PC-3 (cell line): ENCODE measurements at regions not wholly inside any gene's neighbourhood (a gene's known extent, or its start where the extent isn't known, plus 50 kb on each side); places are given as distances from the start of the nearest gene placed in this dataset.

Experiments used
- ATAC-seq: fragments of 200-7000 bp; cut with Tn5 transposase; 2 replicates; pipeline ENCODE4 v1.9.1; 2020; ENCODE audit warnings: mild to moderate bottlenecking, moderate library complexity
- BruUV-seq: library from RNA; stranded (reverse); fragments of 400-500 nt; replicated peaks from 2 replicates; lab custom pipeline; 2021; lab: Mats Ljungman, UMichigan
- CTCF ChIA-PET: fragments of 300-600 bp; sonication (Branson Sonifier 250); formaldehyde crosslinking; loops from one replicate; lab custom pipeline; 2022; ENCODE audit warnings: antibody characterized with exemption; lab: Charles Lee
- POLR2A ChIA-PET: fragments of 300-600 bp; sonication (Branson Sonifier 250); formaldehyde crosslinking; loops from one replicate; lab custom pipeline; 2022; ENCODE audit warnings: antibody characterized with exemption; ENCODE audit not compliant: unreplicated experiment; lab: Charles Lee
- DNase-seq: peaks from one replicate; pipeline ENCODE4 v3.0.0-alpha.2; 2015
- H2AFZ ChIP-seq: fragments of 300-600 bp; sonication (generic); 2 replicates; pipeline ENCODE4 v1.6.0; 2016; ENCODE audit warnings: antibody characterized with exemption, low read length
- H3F3A ChIP-seq: fragments of 300-600 bp; sonication (generic); one replicate; pipeline ENCODE4 v1.6.0; 2017; ENCODE audit warnings: antibody characterized with exemption, low read length, control low read depth, mild to moderate bottlenecking; ENCODE audit not compliant: unreplicated experiment
- H3K27ac ChIP-seq: fragments of 300-600 bp; sonication (generic); 2 replicates; pipeline ENCODE4 v1.5.1; 2016; ENCODE audit warnings: mild to moderate bottlenecking, low read length
- H3K27me3 ChIP-seq: fragments of 300-600 bp; sonication (generic); 2 replicates; pipeline ENCODE4 v1.6.1; 2016; ENCODE audit warnings: low read length, mixed read lengths
- H3K36me3 ChIP-seq: fragments of 300-600 bp; sonication (generic); 2 replicates; pipeline ENCODE4 v1.6.1; 2016; ENCODE audit warnings: low read depth, mixed run types, low read length, mixed read lengths
- H3K4me1 ChIP-seq: fragments of 300-600 bp; sonication (generic); 2 replicates; pipeline ENCODE4 v1.5.1; 2016; ENCODE audit warnings: low read length; ENCODE audit not compliant: insufficient read depth
- H3K4me2 ChIP-seq: fragments of 300-600 bp; sonication (generic); 2 replicates; pipeline ENCODE4 v1.6.0; 2016; ENCODE audit warnings: low read length
- H3K4me3 ChIP-seq: fragments of 300-600 bp; sonication (generic); 2 replicates; pipeline ENCODE4 v1.5.1; 2016; ENCODE audit warnings: mild to moderate bottlenecking, low read length, mixed read lengths
- H3K79me2 ChIP-seq: fragments of 300-600 bp; sonication (generic); 2 replicates; pipeline ENCODE4 v1.6.1; 2017; ENCODE audit warnings: low read length, mixed read lengths
- H3K9ac ChIP-seq: fragments of 300-600 bp; sonication (generic); 2 replicates; pipeline ENCODE4 v1.6.0; 2016; ENCODE audit warnings: mild to moderate bottlenecking, low read length
- H3K9me2 ChIP-seq: fragments of 300-600 bp; sonication (generic); replicated peaks from 2 replicates; pipeline ENCODE4 v1.6.1; 2016; ENCODE audit warnings: mixed run types, low read length, mixed read lengths
- H3K9me3 ChIP-seq: fragments of 300-600 bp; sonication (generic); 2 replicates; pipeline ENCODE4 v1.6.1; 2016; ENCODE audit warnings: low read length, mixed read lengths
- H4K20me1 ChIP-seq: fragments of 300-600 bp; sonication (generic); 2 replicates; pipeline ENCODE4 v1.6.1; 2016; ENCODE audit warnings: low read length, mixed read lengths
- CTCF ChIP-seq: fragments of 300-600 bp; sonication (generic); conservative IDR thresholded peaks from 2 replicates; pipeline ENCODE4 v1.5.1; 2017; ENCODE audit warnings: antibody characterized with exemption, low read depth, mild to moderate bottlenecking, low read length
- EZH2 ChIP-seq: fragments of 300-600 bp; sonication (generic); IDR thresholded peaks from one replicate; pipeline ENCODE4 v1.6.1; 2017; ENCODE audit warnings: antibody characterized with exemption, mild to moderate bottlenecking, low read length; ENCODE audit not compliant: unreplicated experiment
- EZH2phosphoT487 ChIP-seq: fragments of 300-600 bp; sonication (generic); IDR thresholded peaks from 2 replicates; pipeline ENCODE4 v1.6.1; 2018; ENCODE audit warnings: mild to moderate bottlenecking, antibody characterized with exemption, low read length, borderline replicate concordance
- intact Hi-C: fragments of 100-400 bp; cut with micrococcal nuclease; formaldehyde crosslinking; loops from 2 replicates; pipeline ENCODE4 v1.9.0; 2023

GRCh38 chr12:130110914-130111313 is 51.4 kb upstream of the FZD10 start:
- Histone ChIP-seq H3F3A (no peaks in the 10 kb centered on the region), H3K9me2 (no peaks in the 10 kb centered on the region), H3K27ac (no peak overlapping the region), H3K4me2 (no peak overlapping the region), H3K27me3 (peaks cover 28% of the 10 kb centered on the region), H2AFZ (no peak overlapping the region), H3K36me3 (no peaks in the 10 kb centered on the region), H3K9me3 (0 out of 2 replicates have a peak, but pooled peaks cover 4% of the 10 kb centered on the region), H3K9ac (no peak overlapping the region), H3K4me3 (no peak overlapping the region), H3K4me1 (no peaks in the 10 kb centered on the region), H3K79me2 (no peaks in the 10 kb centered on the region), H4K20me1 (no peaks in the 10 kb centered on the region)
- POLR2A ChIA-PET: no interaction called here
- no peak for TF ChIP-seq EZH2phosphoT487
- no peak for TF ChIP-seq EZH2
- TF ChIP-seq CTCF: no peak
- DNase-seq (no peak), ATAC-seq (no peak)
- CTCF ChIA-PET: no interaction called here
- no TSS peak for BruUV-seq
- intact Hi-C loops: no loop called here

DNA sequence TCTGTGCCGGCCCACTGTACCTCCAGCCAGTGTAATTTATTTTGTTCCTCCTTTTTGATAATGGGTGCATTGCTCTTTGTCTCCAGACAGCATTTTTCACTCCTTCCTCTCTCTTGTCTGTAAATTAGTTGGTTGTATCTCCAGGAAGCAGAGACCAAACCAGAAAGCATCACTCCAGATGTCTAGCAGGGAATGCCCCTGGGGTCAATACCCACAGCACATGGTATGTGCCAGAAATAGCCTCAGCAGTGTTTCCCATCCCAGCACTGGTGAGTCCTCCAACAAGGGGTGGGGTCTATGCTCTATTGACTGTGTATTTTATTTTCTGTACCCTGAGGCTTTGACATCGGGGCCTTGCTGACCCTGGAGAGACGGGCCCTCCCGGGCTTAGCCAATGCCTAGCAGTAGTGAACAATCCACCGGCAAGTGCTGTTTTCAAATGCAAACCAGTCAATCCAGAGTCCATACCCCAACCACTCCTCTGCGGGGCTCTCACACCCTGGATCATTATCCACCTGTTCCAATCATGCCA is 50.2 kb upstream of the FZD10 start:
- H3K4me2 ChIP-seq: no peak overlapping the region
- no TSS peak for BruUV-seq
- TF ChIP-seq EZH2phosphoT487 (no peak), EZH2 (no peak)

More for the DNA sequence above, 50.2 kb upstream of the FZD10 start:
- peaks cover 20% of the 10 kb centered on the region for H3K27me3 ChIP-seq
- CTCF ChIA-PET: no interaction called here
- H3K4me3 ChIP-seq: no peak overlapping the region
- H3K9ac ChIP-seq: no peak overlapping the region
- POLR2A ChIA-PET: no interaction called here
- 0 out of 2 replicates have a peak, but pooled peaks cover 4% of the 10 kb centered on the region for H3K9me3 ChIP-seq
- no peak for DNase-seq
- H3K36me3 ChIP-seq: no peaks in the 10 kb centered on the region
- no peak overlapping the region for H3K27ac ChIP-seq
- intact Hi-C loops: no loop called here
- no peaks in the 10 kb centered on the region for H3K9me2 ChIP-seq
- no peaks in the 10 kb centered on the region for H3K79me2 ChIP-seq
- H3K4me1 ChIP-seq: no peaks in the 10 kb centered on the region
- no peaks in the 10 kb centered on the region for H3F3A ChIP-seq
- H4K20me1 ChIP-seq: no peaks in the 10 kb centered on the region
- ATAC-seq: no peak
- H2AFZ ChIP-seq: no peak overlapping the region
